Loucy (cell line): ENCODE measurements at regions not wholly inside any gene's neighbourhood (a gene's known extent, or its start where the extent isn't known, plus 50 kb on each side); places are given as distances from the start of the nearest gene placed in this dataset.
"Not testable (repeated sequence)": the region's sequence is repeated elsewhere in the genome, so short reads cannot be mapped to it uniquely, and the experiment has no call there.

Experiments
- H2AFZ ChIP-seq: fragments of 200-600 bp; sonication (generic); 2 replicates; pipeline ENCODE4 v1.6.0; 2016; ENCODE audit warnings: antibody characterized with exemption, mild to moderate bottlenecking, low read length, moderate library complexity
- H3F3A ChIP-seq: fragments of 200-600 bp; 2 replicates; pipeline ENCODE4 v1.6.0; 2016; ENCODE audit warnings: antibody characterized with exemption, low read depth, mild to moderate bottlenecking
- H3K27me3 ChIP-seq: fragments of 200-600 bp; sonication (generic); 2 replicates; pipeline ENCODE4 v1.6.1; 2014; ENCODE audit warnings: low read length, mild to moderate bottlenecking; ENCODE audit not compliant: insufficient read depth, poor library complexity, severe bottlenecking
- H3K36me3 ChIP-seq: fragments of 200-600 bp; sonication (generic); 2 replicates; pipeline ENCODE4 v1.6.1; 2016; ENCODE audit warnings: low read length; ENCODE audit not compliant: insufficient read depth
- H3K4me1 ChIP-seq: fragments of 200-600 bp; sonication (generic); 2 replicates; pipeline ENCODE4 v1.5.1; 2014; ENCODE audit warnings: low read length, mild to moderate bottlenecking; ENCODE audit not compliant: insufficient read depth, poor library complexity, severe bottlenecking
- H3K4me2 ChIP-seq: fragments of 200-600 bp; sonication (generic); 2 replicates; pipeline ENCODE4 v1.6.0; 2014; ENCODE audit warnings: antibody characterized with exemption, low read length, low read depth, mild to moderate bottlenecking; ENCODE audit not compliant: poor library complexity, severe bottlenecking
- H3K4me3 ChIP-seq: fragments of 200-600 bp; sonication (generic); 2 replicates; pipeline ENCODE4 v1.5.1; 2014; ENCODE audit warnings: low read length, mild to moderate bottlenecking, mixed read lengths; ENCODE audit not compliant: poor library complexity, severe bottlenecking
- H3K79me2 ChIP-seq: fragments of 200-600 bp; sonication (generic); 2 replicates; pipeline ENCODE4 v1.6.1; 2014; ENCODE audit warnings: low read length; ENCODE audit not compliant: insufficient read depth
- H3K9ac ChIP-seq: fragments of 200-600 bp; sonication (generic); 2 replicates; pipeline ENCODE4 v1.6.0; 2014; ENCODE audit warnings: mild to moderate bottlenecking, low read depth, low read length, moderate library complexity; ENCODE audit not compliant: poor library complexity, severe bottlenecking
- H3K9me2 ChIP-seq: fragments of 200-600 bp; sonication (generic); replicated peaks from 2 replicates; pipeline ENCODE4 v1.6.1; 2016; ENCODE audit warnings: low read depth, low read length, mixed read lengths
- H3K9me3 ChIP-seq: fragments of 200-600 bp; sonication (generic); 2 replicates; pipeline ENCODE4 v1.6.1; 2014; ENCODE audit warnings: mild to moderate bottlenecking, antibody characterized with exemption, low read length, low read depth; ENCODE audit not compliant: insufficient read depth
- H4K20me1 ChIP-seq: fragments of 200-600 bp; sonication (generic); 2 replicates; pipeline ENCODE4 v1.6.0; 2014; ENCODE audit warnings: antibody characterized with exemption, low read length, mild to moderate bottlenecking; ENCODE audit not compliant: insufficient read depth, poor library complexity, severe bottlenecking
- EZH2phosphoT487 ChIP-seq: fragments of 200-600 bp; IDR thresholded peaks from 2 replicates; pipeline ENCODE4 v1.6.1; 2018; ENCODE audit warnings: antibody characterized with exemption, mild to moderate bottlenecking, moderate library complexity, borderline replicate concordance
- TF ChIP-seq, protein P1 (sequence below): fragments of 200-600 bp; sonication (generic); conservative IDR thresholded peaks from 2 replicates; pipeline ENCODE4 v1.5.1; 2014; ENCODE audit warnings: mild to moderate bottlenecking, antibody characterized with exemption, low read length

DNA sequence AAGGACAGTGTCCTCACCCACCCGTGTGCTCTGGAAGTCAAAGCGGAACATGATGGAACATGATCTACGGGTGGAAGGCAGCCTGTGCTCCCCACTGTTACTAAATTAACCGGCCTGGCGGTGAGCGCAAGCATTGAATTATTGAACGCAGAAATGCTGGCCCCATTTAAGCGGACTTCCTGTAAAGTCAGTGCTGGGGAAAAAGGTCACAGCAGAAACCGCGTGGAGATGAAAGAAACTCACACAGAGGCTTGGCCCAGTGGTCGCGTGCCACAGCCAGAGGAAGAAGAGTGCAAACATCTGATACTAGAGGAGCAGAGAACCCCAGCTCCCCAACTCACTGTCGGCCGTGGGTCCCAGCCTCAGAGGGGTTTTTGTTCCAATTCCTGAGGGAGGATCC is 321.2 kb downstream of the ADGRD1 start:
- H3K9me2 ChIP-seq, result no peaks in the 10 kb centered on the region
- H4K20me1 ChIP-seq, result no peaks in the 10 kb centered on the region
- no peaks in the 10 kb centered on the region for H3K36me3 ChIP-seq
- no peaks in the 10 kb centered on the region for H3F3A ChIP-seq
- H3K4me3 ChIP-seq, result no peak overlapping the region
- H3K27me3 ChIP-seq, result no peaks in the 10 kb centered on the region
- H3K4me1 ChIP-seq, result no peaks in the 10 kb centered on the region
- no peak overlapping the region for H2AFZ ChIP-seq
- no peaks in the 10 kb centered on the region for H3K9me3 ChIP-seq
- H3K9ac ChIP-seq, result no peak overlapping the region
- TF ChIP-seq, protein P1, sequence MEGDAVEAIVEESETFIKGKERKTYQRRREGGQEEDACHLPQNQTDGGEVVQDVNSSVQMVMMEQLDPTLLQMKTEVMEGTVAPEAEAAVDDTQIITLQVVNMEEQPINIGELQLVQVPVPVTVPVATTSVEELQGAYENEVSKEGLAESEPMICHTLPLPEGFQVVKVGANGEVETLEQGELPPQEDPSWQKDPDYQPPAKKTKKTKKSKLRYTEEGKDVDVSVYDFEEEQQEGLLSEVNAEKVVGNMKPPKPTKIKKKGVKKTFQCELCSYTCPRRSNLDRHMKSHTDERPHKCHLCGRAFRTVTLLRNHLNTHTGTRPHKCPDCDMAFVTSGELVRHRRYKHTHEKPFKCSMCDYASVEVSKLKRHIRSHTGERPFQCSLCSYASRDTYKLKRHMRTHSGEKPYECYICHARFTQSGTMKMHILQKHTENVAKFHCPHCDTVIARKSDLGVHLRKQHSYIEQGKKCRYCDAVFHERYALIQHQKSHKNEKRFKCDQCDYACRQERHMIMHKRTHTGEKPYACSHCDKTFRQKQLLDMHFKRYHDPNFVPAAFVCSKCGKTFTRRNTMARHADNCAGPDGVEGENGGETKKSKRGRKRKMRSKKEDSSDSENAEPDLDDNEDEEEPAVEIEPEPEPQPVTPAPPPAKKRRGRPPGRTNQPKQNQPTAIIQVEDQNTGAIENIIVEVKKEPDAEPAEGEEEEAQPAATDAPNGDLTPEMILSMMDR, result no peak
- TF ChIP-seq EZH2phosphoT487, result no peak
- no peak overlapping the region for H3K4me2 ChIP-seq
- H3K79me2 ChIP-seq, result no peaks in the 10 kb centered on the region

DNA sequence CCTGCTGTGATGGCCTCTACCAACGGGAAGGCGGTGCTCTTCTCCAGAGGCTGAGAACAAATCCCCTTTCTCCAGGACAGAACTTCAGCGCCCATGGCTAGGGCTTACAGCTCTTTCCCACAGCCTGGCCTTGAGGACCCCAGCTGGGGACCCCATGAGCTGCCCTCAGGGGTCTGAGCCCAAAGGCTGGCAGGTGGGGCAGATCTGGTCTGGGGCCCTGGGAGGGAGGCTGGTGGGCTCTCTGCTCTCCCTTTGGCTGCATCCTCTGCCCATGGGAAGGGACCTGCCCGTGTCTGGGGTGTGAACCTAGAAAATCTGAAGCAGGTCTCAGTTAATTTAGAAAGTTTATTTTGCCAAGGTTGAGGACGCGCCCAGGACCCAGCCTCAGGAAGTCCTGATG is 322.1 kb downstream of the ADGRD1 start:
- Histone ChIP-seq H3K36me3 (no peaks in the 10 kb centered on the region), H3F3A (no peaks in the 10 kb centered on the region), H3K27me3 (no peaks in the 10 kb centered on the region), H3K4me1 (no peaks in the 10 kb centered on the region), H3K9me3 (no peaks in the 10 kb centered on the region), H3K9me2 (no peaks in the 10 kb centered on the region), H3K4me2 (no peak overlapping the region), H3K4me3 (no peak overlapping the region), H3K79me2 (no peaks in the 10 kb centered on the region), H2AFZ (no peak overlapping the region), H4K20me1 (no peaks in the 10 kb centered on the region), H3K9ac (no peak overlapping the region)
- TF ChIP-seq EZH2phosphoT487, result no peak
- TF ChIP-seq, protein P1, result no peak

DNA sequence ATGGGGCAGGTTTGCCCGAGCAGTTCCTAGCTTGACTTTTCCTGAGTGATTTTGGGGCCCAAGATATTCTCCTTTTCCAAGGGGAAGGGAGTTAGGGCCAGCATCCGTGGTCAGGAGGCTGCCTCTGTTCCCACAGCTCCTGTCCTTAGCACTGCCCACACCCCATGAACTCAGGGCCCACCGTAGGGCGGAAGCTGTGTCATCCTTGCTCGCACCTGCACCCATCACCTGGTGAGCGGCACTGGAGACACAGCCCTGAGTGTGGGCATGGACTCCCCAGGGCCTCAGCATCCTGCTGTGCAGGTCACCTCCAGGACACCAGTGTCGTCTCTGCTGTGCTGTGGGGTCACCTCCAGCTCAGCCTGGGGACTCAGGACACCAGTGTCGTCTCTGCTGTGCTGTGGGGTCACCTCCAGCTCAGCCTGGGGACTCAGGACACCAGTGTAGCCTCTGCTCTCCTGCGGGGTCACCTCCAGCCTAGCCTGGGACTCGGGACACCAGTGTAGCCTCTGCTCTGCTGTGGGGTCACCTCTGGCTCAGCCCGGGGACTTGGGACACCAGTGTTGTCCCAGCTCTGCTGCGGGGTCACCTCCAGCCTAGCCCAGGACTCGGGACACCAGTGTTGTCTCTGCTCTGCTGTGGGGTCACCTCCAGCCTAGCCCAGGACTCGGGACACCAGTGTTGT is 322.9 kb downstream of the ADGRD1 start:
- Histone ChIP-seq H3K4me2 (no peak overlapping the region), H3F3A (no peaks in the 10 kb centered on the region), H3K4me1 (no peaks in the 10 kb centered on the region), H3K36me3 (no peaks in the 10 kb centered on the region), H4K20me1 (no peaks in the 10 kb centered on the region), H3K79me2 (no peaks in the 10 kb centered on the region), H3K9me3 (no peaks in the 10 kb centered on the region), H3K27me3 (no peaks in the 10 kb centered on the region), H3K4me3 (no peak overlapping the region), H2AFZ (no peak overlapping the region), H3K9ac (no peak overlapping the region), H3K9me2 (no peaks in the 10 kb centered on the region)
- no peak for TF ChIP-seq EZH2phosphoT487
- TF ChIP-seq, protein P1, result no peak

DNA sequence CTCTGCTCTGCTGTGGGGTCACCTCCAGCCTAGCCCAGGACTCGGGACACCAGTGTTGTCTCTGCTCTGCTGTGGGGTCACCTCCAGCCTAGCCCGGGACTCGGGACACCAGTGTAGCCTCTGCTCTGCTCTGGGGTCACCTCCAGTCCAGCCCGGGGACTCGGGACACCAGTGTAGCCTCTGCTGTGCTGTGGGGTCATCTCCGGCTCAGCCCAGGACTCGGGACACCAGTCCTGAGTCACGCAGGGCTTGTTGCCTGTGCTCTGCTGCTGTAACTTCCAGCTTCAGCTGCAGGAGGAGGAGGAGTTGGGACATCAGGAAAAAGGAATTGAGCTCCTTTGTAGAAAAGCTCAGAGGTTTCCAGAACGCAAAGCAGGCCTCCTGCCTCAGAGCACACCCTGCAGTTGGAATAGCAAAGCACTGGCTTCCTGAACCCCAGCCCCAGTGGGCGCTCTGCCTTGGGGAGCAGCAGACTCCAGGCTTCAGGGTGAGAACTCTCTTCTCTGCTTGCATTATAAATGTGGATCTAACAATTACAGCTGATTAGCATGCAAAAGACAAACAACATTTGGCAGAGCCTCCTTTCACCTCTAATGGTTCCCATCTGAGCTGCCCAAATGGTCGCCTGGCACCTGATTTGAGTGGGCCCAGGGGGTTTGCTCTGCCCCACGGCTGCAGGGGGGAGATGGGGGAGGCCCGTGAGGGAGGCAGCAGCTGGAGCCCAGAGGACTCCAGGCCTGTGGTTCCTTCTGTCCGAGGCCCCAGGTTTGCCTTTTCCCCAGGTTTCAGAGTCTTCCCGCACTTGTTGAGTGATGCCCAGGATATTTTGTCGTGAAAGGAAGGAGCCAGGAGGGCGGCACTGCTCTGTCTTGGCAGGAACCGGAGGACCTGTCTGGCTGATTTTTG is 323.7 kb downstream of the ADGRD1 start:
- not testable (repeated sequence) for H3K9ac ChIP-seq, H3F3A ChIP-seq, H3K4me2 ChIP-seq, H3K79me2 ChIP-seq, H3K4me3 ChIP-seq, H4K20me1 ChIP-seq, H3K9me2 ChIP-seq, H3K4me1 ChIP-seq, H3K36me3 ChIP-seq, H3K27me3 ChIP-seq, H2AFZ ChIP-seq, H3K9me3 ChIP-seq

DNA sequence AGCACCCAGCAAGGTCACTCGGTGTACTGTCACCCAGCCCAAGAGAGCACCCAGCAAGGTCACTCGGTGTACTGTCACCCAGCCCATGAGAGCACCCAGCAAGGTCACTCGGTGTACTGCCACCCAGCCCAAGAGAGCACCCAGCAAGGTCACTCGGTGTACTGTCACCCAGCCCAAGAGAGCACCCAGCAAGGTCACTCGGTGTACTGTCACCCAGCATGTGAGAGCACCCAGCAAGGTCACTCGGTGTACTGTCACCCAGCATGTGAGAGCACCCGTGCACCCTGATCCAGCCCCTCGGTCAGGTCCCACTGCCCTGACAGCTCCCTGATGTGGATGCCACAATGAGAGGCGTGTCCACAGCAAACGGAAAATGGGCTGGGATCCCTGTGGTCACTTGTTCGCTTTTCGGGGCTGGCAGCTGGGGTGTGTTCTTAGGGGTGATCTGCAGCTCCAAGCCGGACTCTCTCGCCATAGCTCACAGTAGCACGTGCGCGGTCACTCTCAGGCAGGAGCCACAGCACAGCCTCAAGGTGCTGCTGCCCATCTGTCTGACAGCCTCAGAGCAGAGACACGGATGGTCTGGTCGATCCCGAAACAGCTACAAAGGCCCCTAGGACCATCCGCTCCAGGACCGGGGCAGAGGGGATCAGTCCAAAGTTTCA is 324.9 kb downstream of the ADGRD1 start:
- H3K4me3 ChIP-seq, H3K27me3 ChIP-seq, H3K9me3 ChIP-seq, H3K36me3 ChIP-seq, H3K4me1 ChIP-seq, H3F3A ChIP-seq, H4K20me1 ChIP-seq, H3K4me2 ChIP-seq, H2AFZ ChIP-seq, H3K9me2 ChIP-seq, H3K79me2 ChIP-seq, H3K9ac ChIP-seq: not testable (repeated sequence)
